H9 (cell line): ENCODE measurements at regions not wholly inside any gene's neighbourhood (a gene's known extent, or its start where the extent isn't known, plus 50 kb on each side); places are given as distances from the start of the nearest gene placed in this dataset.

Experiments
- DNase-seq: peaks from one replicate; pipeline ENCODE4 v3.0.0-alpha.2; 2017
- H2AFZ ChIP-seq: one replicate; pipeline ENCODE4 v1.6.1; 2013; ENCODE audit warnings: mild to moderate bottlenecking, low read length, control low read depth, moderate library complexity
- H2AK5ac ChIP-seq: 2 replicates; pipeline ENCODE4 v1.6.1; 2013; ENCODE audit warnings: low read length, control low read depth, mixed read lengths; ENCODE audit not compliant: insufficient read length
- H2BK120ac ChIP-seq: one replicate; pipeline ENCODE4 v1.6.1; 2013; ENCODE audit warnings: low read depth, mild to moderate bottlenecking, low read length, control low read depth, inconsistent platforms; ENCODE audit not compliant: poor library complexity, severe bottlenecking
- H2BK12ac ChIP-seq: 2 replicates; pipeline ENCODE4 v1.6.1; 2013; ENCODE audit warnings: low read length, control low read depth, mixed read lengths, low read depth; ENCODE audit not compliant: insufficient read length
- H2BK15ac ChIP-seq: 2 replicates; pipeline ENCODE4 v1.6.1; 2013; ENCODE audit warnings: low read depth, low read length, control low read depth
- H2BK20ac ChIP-seq: one replicate; pipeline ENCODE4 v1.6.1; 2013; ENCODE audit warnings: low read depth, mild to moderate bottlenecking, low read length, control low read depth, inconsistent platforms; ENCODE audit not compliant: poor library complexity, severe bottlenecking
- H2BK5ac ChIP-seq: 2 replicates; pipeline ENCODE4 v1.6.1; 2013; ENCODE audit warnings: low read length, control low read depth, mixed read lengths; ENCODE audit not compliant: insufficient read length
- H3K14ac ChIP-seq: 2 replicates; pipeline ENCODE4 v1.6.1; 2013; ENCODE audit warnings: low read length, control low read depth; ENCODE audit not compliant: insufficient read depth
- H3K18ac ChIP-seq: 2 replicates; pipeline ENCODE4 v1.6.1; 2013; ENCODE audit warnings: low read depth, mild to moderate bottlenecking, mixed read lengths, low read length, control low read depth; ENCODE audit not compliant: insufficient read length
- H3K23ac ChIP-seq: 2 replicates; pipeline ENCODE4 v1.6.1; 2013; ENCODE audit warnings: low read length, control low read depth, mixed read lengths, low read depth; ENCODE audit not compliant: insufficient read length
- H3K23me2 ChIP-seq: 2 replicates; pipeline ENCODE4 v1.6.1; 2013; ENCODE audit warnings: low read depth, mild to moderate bottlenecking, mixed read lengths, low read length, control low read depth; ENCODE audit not compliant: insufficient read length, poor library complexity, severe bottlenecking
- H3K27ac ChIP-seq: 2 replicates; pipeline ENCODE4 v1.5.1; 2013; ENCODE audit warnings: low read length, control low read depth, mixed read lengths, low read depth; ENCODE audit not compliant: insufficient read length
- H3K27me3 ChIP-seq: 2 replicates; pipeline ENCODE4 v1.6.1; 2013; ENCODE audit warnings: low read length, control low read depth, inconsistent platforms; ENCODE audit not compliant: insufficient read depth
- H3K4ac ChIP-seq: 2 replicates; pipeline ENCODE4 v1.6.1; 2013; ENCODE audit warnings: low read depth, mild to moderate bottlenecking, control low read depth, inconsistent platforms, low read length, moderate library complexity
- H3K4me1 ChIP-seq: 2 replicates; pipeline ENCODE4 v1.6.1; 2013; ENCODE audit warnings: low read length, control low read depth, inconsistent platforms; ENCODE audit not compliant: insufficient read depth
- H3K4me2 ChIP-seq: 2 replicates; pipeline ENCODE4 v1.6.1; 2013; ENCODE audit warnings: low read length, control low read depth, mixed read lengths; ENCODE audit not compliant: insufficient read length, insufficient read depth
- H3K56ac ChIP-seq: 2 replicates; pipeline ENCODE4 v1.6.1; 2013; ENCODE audit warnings: low read depth, mild to moderate bottlenecking, mixed read lengths, low read length, control low read depth; ENCODE audit not compliant: insufficient read length
- H3K79me1 ChIP-seq: 2 replicates; pipeline ENCODE4 v1.6.1; 2013; ENCODE audit warnings: low read depth, mild to moderate bottlenecking, moderate library complexity, low read length, control low read depth, inconsistent platforms; ENCODE audit not compliant: insufficient read depth, poor library complexity, severe bottlenecking
- H3K79me2 ChIP-seq: 2 replicates; pipeline ENCODE4 v1.6.1; 2013; ENCODE audit warnings: low read length, control low read depth, inconsistent platforms; ENCODE audit not compliant: insufficient read depth
- H3K9ac ChIP-seq: 2 replicates; pipeline ENCODE4 v1.6.1; 2013; ENCODE audit warnings: low read length, control low read depth, mixed read lengths; ENCODE audit not compliant: insufficient read length; ENCODE audit errors: extremely low read depth
- H3K9me3 ChIP-seq: one replicate; pipeline ENCODE4 v1.6.1; 2013; ENCODE audit warnings: low read depth, low read length, inconsistent platforms; ENCODE audit not compliant: control insufficient read depth
- H3T11ph ChIP-seq: one replicate; pipeline ENCODE4 v1.6.1; 2013; ENCODE audit warnings: mild to moderate bottlenecking, low read length, control low read depth, inconsistent platforms
- H4K20me1 ChIP-seq: one replicate; pipeline ENCODE4 v1.6.1; 2013; ENCODE audit not compliant: control insufficient read depth, insufficient read length, insufficient read depth
- H4K5ac ChIP-seq: 2 replicates; pipeline ENCODE4 v1.6.1; 2013; ENCODE audit warnings: low read depth, mild to moderate bottlenecking, mixed read lengths, low read length, control low read depth; ENCODE audit not compliant: insufficient read length
- H4K8ac ChIP-seq: replicated peaks from 2 replicates; pipeline ENCODE4 v1.6.1; 2013; ENCODE audit warnings: low read length, control low read depth, mixed read lengths, low read depth; ENCODE audit not compliant: insufficient read length
- H4K91ac ChIP-seq: 2 replicates; pipeline ENCODE4 v1.6.1; 2013; ENCODE audit warnings: low read depth, mild to moderate bottlenecking, moderate library complexity, mixed read lengths, low read length, control low read depth; ENCODE audit not compliant: insufficient read length
- H3K27ac Mint-ChIP-seq, 3 experiments: 2 replicates in 2 of 3; 3 replicates in 1 of 3; pipeline ENCODE4 v1.8.0; 2020 to 2021; ENCODE audit warnings: mixed read lengths in 3 of 3, mild to moderate bottlenecking in 1 of 3, moderate library complexity in 1 of 3
- H3K27me3 Mint-ChIP-seq: 2 replicates; pipeline ENCODE4 v1.8.0; 2021; ENCODE audit warnings: low read depth, mild to moderate bottlenecking, moderate library complexity, mixed read lengths
- H3K36me3 Mint-ChIP-seq, 3 experiments: 2 replicates in 2 of 3; 3 replicates in 1 of 3; pipeline ENCODE4 v1.8.0; 2020 to 2021; ENCODE audit warnings: low read depth in 3 of 3, mixed read lengths in 3 of 3; ENCODE audit not compliant: insufficient read depth in 1 of 3
- H3K4me1 Mint-ChIP-seq, 2 experiments: 2 replicates each; pipeline ENCODE4 v1.8.0; 2020; ENCODE audit warnings: mixed read lengths in 2 of 2
- H3K4me3 Mint-ChIP-seq, 2 experiments: 2 replicates in 1 of 2; 3 replicates in 1 of 2; pipeline ENCODE4 v1.8.0; 2020 to 2021; ENCODE audit warnings: mild to moderate bottlenecking in 2 of 2, mixed read lengths in 2 of 2, moderate library complexity in 1 of 2
- H3K9me3 Mint-ChIP-seq, 2 experiments: 2 replicates in 1 of 2; 3 replicates in 1 of 2; pipeline ENCODE4 v1.8.0; 2020; ENCODE audit warnings: mild to moderate bottlenecking in 2 of 2, mixed read lengths in 2 of 2, moderate library complexity in 1 of 2
- WGBS: extraction: QIAGEN DNeasy Blood & Tissue Kit; methylation state at CpG from one replicate; pipeline ENCODE4 v1.1.7; 2013; ENCODE audit warnings: missing lambda C conversion rate, low lambda C conversion rate, mixed read lengths; ENCODE audit not compliant: insufficient read length; ENCODE audit errors: extremely low coverage; 5-methylcytosine and 5-hydroxymethylcytosine counted together
- TF ChIP-seq, protein P1 (sequence below): fragments of 200-600 bp; sonication (generic); conservative IDR thresholded peaks from 3 replicates; pipeline ENCODE4 v1.8.0; 2021; ENCODE audit warnings: antibody characterized with exemption, mild to moderate bottlenecking

DNA sequence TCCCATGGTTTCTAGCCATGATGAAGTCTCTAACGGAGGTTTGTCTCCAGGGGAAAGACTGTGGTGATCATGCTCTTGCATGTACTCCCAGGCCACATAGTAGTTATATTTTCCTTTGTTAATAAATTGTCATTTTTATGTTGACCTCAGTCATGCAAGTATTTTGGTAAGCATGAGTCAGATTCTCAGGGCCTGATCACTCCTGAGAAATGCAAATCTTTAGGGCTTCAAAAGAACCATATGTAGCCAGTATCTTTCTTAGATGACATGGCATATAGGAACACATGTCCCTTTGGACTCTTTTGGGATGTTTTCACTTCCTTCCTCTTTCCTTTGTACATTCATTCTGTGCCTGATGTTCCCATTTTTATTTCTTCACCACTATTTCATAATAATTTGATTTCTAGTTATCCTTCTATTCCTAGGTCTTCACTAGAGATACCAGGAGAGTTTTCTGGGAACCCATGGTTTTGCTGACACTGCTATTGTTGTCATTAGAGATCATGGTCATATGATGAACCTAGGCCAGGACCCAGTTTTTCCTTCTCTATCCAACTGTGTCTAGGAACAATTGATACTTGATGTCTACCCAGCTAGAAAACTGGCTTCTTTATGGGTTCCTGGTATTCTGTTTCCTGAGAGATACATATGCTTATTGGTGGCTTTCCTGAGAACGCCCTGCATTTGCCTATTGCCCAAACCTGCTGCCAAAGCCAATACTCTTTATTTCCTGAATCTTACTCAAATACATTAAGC is 248.1 kb upstream of the NREP start:
- Histone ChIP-seq H3K23ac (no peak overlapping the region), H3K4ac (no peak overlapping the region), H4K91ac (no peak overlapping the region), H3K18ac (no peak overlapping the region), H2BK5ac (no peak overlapping the region), H3K9me3 (no peaks in the 10 kb centered on the region), H2BK12ac (no peak overlapping the region), H3K27me3 (no peaks in the 10 kb centered on the region), H2BK15ac (no peak overlapping the region), H2AFZ (no peak overlapping the region), H3K56ac (no peak overlapping the region), H3K79me2 (no peaks in the 10 kb centered on the region), H3K4me1 (no peaks in the 10 kb centered on the region; the same call in 1 of the 2 replicates), H2BK120ac (no peak overlapping the region), H4K8ac (no peak overlapping the region), H2BK20ac (no peak overlapping the region), H3K9ac (no peak overlapping the region), H3K79me1 (no peaks in the 10 kb centered on the region), H4K20me1 (no peaks in the 10 kb centered on the region), H2AK5ac (no peak overlapping the region), H3T11ph (no peak overlapping the region), H3K27ac (no peak overlapping the region), H3K4me2 (no peak overlapping the region), H3K23me2 (no peaks in the 10 kb centered on the region), H4K5ac (no peak overlapping the region), H3K14ac (no peak overlapping the region)
- no peak for DNase-seq
- Mint-ChIP-seq H3K36me3 (no peaks in the 10 kb centered on the region), H3K4me3 (no peak overlapping the region), H3K27me3 (no peaks in the 10 kb centered on the region), H3K27ac (no peak overlapping the region), H3K4me1 (0 out of 4 replicates have a peak, but pooled peaks cover 0 to 2% of the 10 kb centered on the region in 2 experiments), H3K9me3 (no peaks in the 10 kb centered on the region)
- WGBS: no CpG with 5 or more reads among the region's 2 CpGs
- TF ChIP-seq, protein P1, sequence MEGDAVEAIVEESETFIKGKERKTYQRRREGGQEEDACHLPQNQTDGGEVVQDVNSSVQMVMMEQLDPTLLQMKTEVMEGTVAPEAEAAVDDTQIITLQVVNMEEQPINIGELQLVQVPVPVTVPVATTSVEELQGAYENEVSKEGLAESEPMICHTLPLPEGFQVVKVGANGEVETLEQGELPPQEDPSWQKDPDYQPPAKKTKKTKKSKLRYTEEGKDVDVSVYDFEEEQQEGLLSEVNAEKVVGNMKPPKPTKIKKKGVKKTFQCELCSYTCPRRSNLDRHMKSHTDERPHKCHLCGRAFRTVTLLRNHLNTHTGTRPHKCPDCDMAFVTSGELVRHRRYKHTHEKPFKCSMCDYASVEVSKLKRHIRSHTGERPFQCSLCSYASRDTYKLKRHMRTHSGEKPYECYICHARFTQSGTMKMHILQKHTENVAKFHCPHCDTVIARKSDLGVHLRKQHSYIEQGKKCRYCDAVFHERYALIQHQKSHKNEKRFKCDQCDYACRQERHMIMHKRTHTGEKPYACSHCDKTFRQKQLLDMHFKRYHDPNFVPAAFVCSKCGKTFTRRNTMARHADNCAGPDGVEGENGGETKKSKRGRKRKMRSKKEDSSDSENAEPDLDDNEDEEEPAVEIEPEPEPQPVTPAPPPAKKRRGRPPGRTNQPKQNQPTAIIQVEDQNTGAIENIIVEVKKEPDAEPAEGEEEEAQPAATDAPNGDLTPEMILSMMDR: no peak
